Nephron (organoid): ENCODE measurements at regions not wholly inside any gene's neighbourhood (a gene's known extent, or its start where the extent isn't known, plus 50 kb on each side); places are given as distances from the start of the nearest gene placed in this dataset.

Experiments
- H3K27ac Mint-ChIP-seq, 3 experiments: 2 replicates each; pipeline ENCODE4 v1.8.0; 2020; ENCODE audit warnings: mixed read lengths in 3 of 3, mild to moderate bottlenecking in 2 of 3, moderate library complexity in 1 of 3
- H3K27me3 Mint-ChIP-seq: 2 replicates; pipeline ENCODE4 v1.8.0; 2021; ENCODE audit warnings: low read depth, mild to moderate bottlenecking, moderate library complexity, mixed read lengths
- H3K36me3 Mint-ChIP-seq: 2 replicates; pipeline ENCODE4 v1.8.0; 2020; ENCODE audit warnings: low read depth, mixed read lengths
- H3K4me1 Mint-ChIP-seq: 2 replicates; pipeline ENCODE4 v1.8.0; 2020; ENCODE audit warnings: mixed read lengths
- H3K4me3 Mint-ChIP-seq, 3 experiments: 2 replicates each; pipeline ENCODE4 v1.8.0; 2020; ENCODE audit warnings: mild to moderate bottlenecking in 3 of 3, mixed read lengths in 3 of 3, moderate library complexity in 2 of 3
- H3K9me3 Mint-ChIP-seq: 2 replicates; pipeline ENCODE4 v1.8.0; 2020; ENCODE audit warnings: mixed read lengths
- TF ChIP-seq, protein P1 (sequence below), 3 experiments: fragments of 200-600 bp; sonication (generic); IDR thresholded peaks; one replicate each; pipeline ENCODE4 v1.5.0; 2021; ENCODE audit warnings: antibody characterized with exemption in 3 of 3; ENCODE audit not compliant: unreplicated experiment in 3 of 3

- TF ChIP-seq, protein P1, sequence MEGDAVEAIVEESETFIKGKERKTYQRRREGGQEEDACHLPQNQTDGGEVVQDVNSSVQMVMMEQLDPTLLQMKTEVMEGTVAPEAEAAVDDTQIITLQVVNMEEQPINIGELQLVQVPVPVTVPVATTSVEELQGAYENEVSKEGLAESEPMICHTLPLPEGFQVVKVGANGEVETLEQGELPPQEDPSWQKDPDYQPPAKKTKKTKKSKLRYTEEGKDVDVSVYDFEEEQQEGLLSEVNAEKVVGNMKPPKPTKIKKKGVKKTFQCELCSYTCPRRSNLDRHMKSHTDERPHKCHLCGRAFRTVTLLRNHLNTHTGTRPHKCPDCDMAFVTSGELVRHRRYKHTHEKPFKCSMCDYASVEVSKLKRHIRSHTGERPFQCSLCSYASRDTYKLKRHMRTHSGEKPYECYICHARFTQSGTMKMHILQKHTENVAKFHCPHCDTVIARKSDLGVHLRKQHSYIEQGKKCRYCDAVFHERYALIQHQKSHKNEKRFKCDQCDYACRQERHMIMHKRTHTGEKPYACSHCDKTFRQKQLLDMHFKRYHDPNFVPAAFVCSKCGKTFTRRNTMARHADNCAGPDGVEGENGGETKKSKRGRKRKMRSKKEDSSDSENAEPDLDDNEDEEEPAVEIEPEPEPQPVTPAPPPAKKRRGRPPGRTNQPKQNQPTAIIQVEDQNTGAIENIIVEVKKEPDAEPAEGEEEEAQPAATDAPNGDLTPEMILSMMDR (IDR thresholded peaks at IDR 0.05; ENCODE audit: unreplicated experiment in 3 of 3): no peak
- H3K27ac Mint-ChIP-seq: peak overlapping the region in 1 of 3 experiments; percentile 33
- H3K9me3 Mint-ChIP-seq: no peaks in the 10 kb centered on the region
- no peak overlapping the region for H3K4me3 Mint-ChIP-seq
- peaks cover 4% of the 10 kb centered on the region for H3K27me3 Mint-ChIP-seq
- no peaks in the 10 kb centered on the region for H3K36me3 Mint-ChIP-seq
- peaks cover 4% of the 10 kb centered on the region for H3K4me1 Mint-ChIP-seq
These were observed 162.5 kb upstream of the PDE3A start for GRCh38 chr12:20205854-20206253.

DNA sequence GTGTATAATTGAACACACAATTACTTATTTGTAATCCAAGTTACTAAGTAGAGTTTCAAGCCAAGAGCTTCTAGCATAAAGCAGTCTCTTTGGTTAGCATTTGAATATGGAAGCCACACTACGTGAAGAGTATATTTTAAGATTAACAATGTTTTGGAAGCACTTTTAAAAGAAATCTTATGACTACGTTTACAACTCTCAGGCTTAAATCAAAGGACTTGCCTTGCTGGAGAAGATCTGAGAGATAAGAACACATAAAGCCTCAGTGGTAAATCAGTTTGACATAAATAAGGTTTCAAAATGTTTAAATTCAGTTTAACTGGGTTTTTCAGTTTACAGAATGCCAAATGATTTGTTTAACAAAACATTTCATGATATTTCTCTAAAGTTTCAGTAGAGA lies 161.9 kb upstream of the PDE3A start:
- TF ChIP-seq, protein P1 (IDR thresholded peaks at IDR 0.05; ENCODE audit: unreplicated experiment in 3 of 3): no peak
- H3K36me3 Mint-ChIP-seq: no peaks in the 10 kb centered on the region
- H3K9me3 Mint-ChIP-seq: no peaks in the 10 kb centered on the region
- peaks cover 5% of the 10 kb centered on the region for H3K4me1 Mint-ChIP-seq
- no peak overlapping the region for H3K4me3 Mint-ChIP-seq
- peaks cover 4% of the 10 kb centered on the region for H3K27me3 Mint-ChIP-seq
- H3K27ac Mint-ChIP-seq: peak overlapping the region in 2 of 3 experiments; percentile 9 to 33

GRCh38 chr12:20210621-20211215 lies 157.6 kb upstream of the PDE3A start:
- H3K27ac Mint-ChIP-seq: no peak overlapping the region
- no peaks in the 10 kb centered on the region for H3K27me3 Mint-ChIP-seq
- TF ChIP-seq, protein P1 (IDR thresholded peaks at IDR 0.05; ENCODE audit: unreplicated experiment in 3 of 3): no peak
- no peak overlapping the region for H3K4me3 Mint-ChIP-seq
- no peaks in the 10 kb centered on the region for H3K36me3 Mint-ChIP-seq
- no peaks in the 10 kb centered on the region for H3K9me3 Mint-ChIP-seq
- peaks cover 24% of the 10 kb centered on the region for H3K4me1 Mint-ChIP-seq

DNA sequence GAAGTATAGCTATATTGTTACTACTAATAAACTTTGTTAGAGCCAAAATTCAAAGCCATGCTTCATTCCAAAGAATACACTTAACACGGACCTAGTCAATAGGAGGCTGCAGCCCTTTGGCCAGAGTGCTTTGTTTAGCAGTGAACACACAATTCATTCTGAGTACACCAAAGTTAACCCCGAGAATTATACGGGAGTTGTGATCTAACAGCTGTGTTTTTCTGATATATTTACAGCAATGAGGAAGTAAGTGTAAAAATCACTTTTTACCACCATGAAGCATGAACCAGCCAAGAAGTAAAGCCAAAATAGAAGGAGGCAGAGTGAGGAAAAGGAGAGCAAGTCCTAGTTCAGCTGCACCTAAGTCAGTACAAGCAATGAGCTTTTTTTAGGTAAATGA lies 156.8 kb upstream of the PDE3A start:
- H3K9me3 Mint-ChIP-seq: peaks cover 5% of the 10 kb centered on the region
- no peaks in the 10 kb centered on the region for H3K36me3 Mint-ChIP-seq
- no peak overlapping the region for H3K4me3 Mint-ChIP-seq
- no peaks in the 10 kb centered on the region for H3K27me3 Mint-ChIP-seq
- peak overlapping the region in 1 of 3 experiments; percentile 76 for H3K27ac Mint-ChIP-seq
- peaks cover 20% of the 10 kb centered on the region for H3K4me1 Mint-ChIP-seq
- TF ChIP-seq, protein P1 (IDR thresholded peaks at IDR 0.05; ENCODE audit: unreplicated experiment in 3 of 3): no peak

DNA sequence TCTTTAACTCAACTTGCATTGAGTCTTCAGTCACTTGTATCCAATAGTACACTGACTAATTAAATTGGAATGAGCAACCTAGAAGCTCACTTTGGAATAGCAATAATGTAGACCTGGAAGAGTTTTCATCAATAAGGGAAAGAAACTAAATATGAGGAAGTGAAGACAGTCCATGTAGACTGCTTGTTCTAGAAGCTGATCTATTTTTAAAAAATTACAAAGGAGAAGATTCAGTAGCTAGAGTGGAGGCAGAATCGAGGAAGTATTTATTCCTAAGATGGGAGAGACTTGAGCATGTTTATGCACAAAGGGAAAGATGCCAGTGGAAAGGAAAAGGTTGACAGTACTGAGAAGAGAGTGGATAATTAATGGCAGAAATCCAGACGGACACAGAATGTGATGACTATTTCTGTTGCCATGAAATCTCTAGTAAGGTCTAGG lies 156.3 kb upstream of the PDE3A start:
- Mint-ChIP-seq H3K4me3 (no peak overlapping the region), H3K36me3 (no peaks in the 10 kb centered on the region), H3K27me3 (no peaks in the 10 kb centered on the region), H3K9me3 (peaks cover 5% of the 10 kb centered on the region), H3K27ac (peak overlapping the region in 2 of 3 experiments; percentile 7 to 76), H3K4me1 (peaks cover 20% of the 10 kb centered on the region)
- TF ChIP-seq, protein P1 (IDR thresholded peaks at IDR 0.05; ENCODE audit: unreplicated experiment in 3 of 3): no peak
